Activated CD4-positive, alpha-beta T cell treated with anti-CD3 and anti-CD28 coated beads for 36 hours (primary cell): ENCODE measurements at regions not wholly inside any gene's neighbourhood (a gene's known extent, or its start where the extent isn't known, plus 50 kb on each side); places are given as distances from the start of the nearest gene placed in this dataset.
"Not testable (repeated sequence)": the region's sequence is repeated elsewhere in the genome, so short reads cannot be mapped to it uniquely, and the experiment has no call there.

ENCODE experiments used
- ATAC-seq: fragments of 200-7000 bp; cut with Tn5 transposase; one replicate; pipeline ENCODE4 v1.10.0; 2021; ENCODE audit warnings: mild to moderate bottlenecking, moderate library complexity
- CTCF ChIA-PET: fragments of 350-600 bp; sonication (Branson Sonifier 250); formaldehyde crosslinking; loops from one replicate; lab custom pipeline; 2021; ENCODE audit warnings: antibody characterized with exemption; lab: Charles Lee
- POLR2A ChIA-PET: fragments of 350-600 bp; sonication (Branson Sonifier 250); formaldehyde crosslinking; loops from one replicate; lab custom pipeline; 2021; ENCODE audit warnings: antibody characterized with exemption, inconsistent platforms; lab: Charles Lee
- DNase-seq: peaks from one replicate; pipeline ENCODE4 v3.0.0-alpha.2; 2020
- H3K27ac Mint-ChIP-seq: one replicate; pipeline ENCODE4 v1.8.0; 2021; ENCODE audit warnings: mixed read lengths
- H3K27me3 Mint-ChIP-seq: one replicate; pipeline ENCODE4 v1.8.0; 2021; ENCODE audit warnings: mixed read lengths
- H3K36me3 Mint-ChIP-seq: one replicate; pipeline ENCODE4 v1.8.0; 2021; ENCODE audit warnings: low read depth, mixed read lengths
- H3K4me1 Mint-ChIP-seq: one replicate; pipeline ENCODE4 v1.8.0; 2021; ENCODE audit warnings: mixed read lengths
- H3K4me3 Mint-ChIP-seq: one replicate; pipeline ENCODE4 v1.8.0; 2021; ENCODE audit warnings: mild to moderate bottlenecking, moderate library complexity, mixed read lengths
- H3K9me3 Mint-ChIP-seq: one replicate; pipeline ENCODE4 v1.8.0; 2021; ENCODE audit warnings: low read depth, mixed read lengths
- intact Hi-C, 2 experiments: fragments of 100-400 bp; cut with DNase I in 1 of 2; cut with micrococcal nuclease in 1 of 2; formaldehyde crosslinking; loops; one replicate each; pipeline versions ENCODE4 v1.14.2 to v1.15.1; 2022 to 2024; cut with DNase I, micrococcal nuclease

DNA sequence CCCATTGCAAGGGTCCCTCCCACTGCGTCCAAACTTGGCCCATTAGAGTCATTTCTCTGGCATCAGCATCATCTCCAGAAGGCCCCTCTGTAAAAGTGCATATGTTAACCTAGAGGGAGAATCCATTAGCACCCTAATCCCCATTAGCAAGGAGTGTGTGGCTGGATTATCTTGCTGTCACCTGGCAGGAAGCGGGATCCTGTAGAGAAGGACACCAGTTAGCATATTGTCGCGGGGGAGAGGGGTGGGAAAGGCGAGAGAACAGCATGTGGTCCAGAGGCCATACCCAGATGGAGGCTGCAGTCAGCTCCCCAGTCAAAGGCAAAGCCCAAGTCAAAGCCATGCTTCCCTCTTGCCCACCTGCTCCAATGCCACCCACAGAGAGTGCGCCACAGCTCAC is 64.0 kb downstream of the OLIG1 start:
- intact Hi-C loops, result loop anchor here (2.0 to 5.0 kb wide), 3 partner anchors 63 to 313 kb away; no protein-coding TSS in a partner anchor
- ATAC-seq, result no peak

DNA sequence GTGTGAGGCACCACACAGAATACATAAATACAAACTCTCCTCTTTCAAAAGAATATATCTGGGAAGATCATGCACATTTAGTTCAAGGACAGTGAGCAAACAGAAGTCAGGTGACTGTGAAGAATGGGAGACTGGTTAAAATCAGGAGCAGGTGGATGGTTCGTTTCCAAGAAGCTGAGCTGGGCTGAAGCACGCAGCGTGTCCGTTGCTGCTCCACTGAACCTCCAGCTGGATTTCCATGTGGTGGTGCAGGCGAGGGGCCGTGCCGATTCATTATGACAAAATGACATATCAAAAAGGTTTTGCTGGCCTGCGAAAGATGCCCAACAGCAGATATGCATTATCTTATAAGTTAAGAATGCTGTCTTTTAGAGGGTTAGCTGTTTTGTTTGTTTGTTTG is 66.0 kb downstream of the OLIG1 start:
- no peak for ATAC-seq
- CTCF ChIA-PET, result interaction anchor here (1.2 kb wide), 1 partner anchor 17 kb away, joined by 3 read pairs; no protein-coding TSS in a partner anchor
- Mint-ChIP-seq H3K27me3 (no peaks in the 10 kb centered on the region), H3K36me3 (no peaks in the 10 kb centered on the region), H3K4me3 (no peak overlapping the region), H3K9me3 (no peaks in the 10 kb centered on the region), H3K4me1 (no peaks in the 10 kb centered on the region), H3K27ac (no peak overlapping the region)
- intact Hi-C loops, result no loop called here
- no peak for DNase-seq
- POLR2A ChIA-PET, result no interaction called here

More for the DNA sequence above, 64.0 kb downstream of the OLIG1 start:
- ChIA-PET CTCF (no interaction called here), POLR2A (no interaction called here)
- Mint-ChIP-seq H3K27me3 (peaks cover 1% of the 10 kb centered on the region), H3K27ac (no peak overlapping the region), H3K4me1 (no peaks in the 10 kb centered on the region), H3K4me3 (no peak overlapping the region), H3K9me3 (no peaks in the 10 kb centered on the region), H3K36me3 (no peaks in the 10 kb centered on the region)
- DNase-seq, result no peak

DNA sequence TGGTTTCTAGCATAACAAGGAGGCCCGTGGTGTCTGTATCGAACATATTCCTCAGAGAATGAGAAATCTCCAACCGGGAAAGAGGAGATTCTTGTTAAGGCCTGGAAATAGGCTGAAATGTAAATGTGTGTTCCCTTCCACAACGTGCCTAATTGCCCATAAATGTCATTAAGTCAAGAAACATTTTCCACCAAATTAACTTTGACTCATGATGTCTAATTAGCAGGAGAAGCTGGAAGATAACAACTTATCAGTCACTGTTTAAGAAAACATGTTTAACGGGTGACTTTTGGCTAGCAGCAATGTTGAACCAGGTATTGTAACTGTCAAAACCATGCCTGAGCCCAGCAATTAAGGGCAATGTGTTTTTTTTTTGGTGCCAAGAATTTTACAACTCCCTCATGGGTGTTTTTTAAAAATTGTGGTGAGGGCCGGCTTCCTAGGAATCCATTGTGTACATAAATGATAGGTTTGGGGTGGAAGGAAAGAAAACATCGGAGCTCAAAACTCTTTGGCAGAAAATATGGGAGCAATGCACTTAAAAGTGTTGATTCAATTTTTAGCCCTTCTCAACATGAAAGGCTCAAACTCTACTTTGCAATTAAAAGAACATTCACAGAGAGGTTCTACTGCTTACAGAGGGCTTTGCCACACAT is 67.0 kb downstream of the OLIG1 start:
- H3K27me3 Mint-ChIP-seq, result no peaks in the 10 kb centered on the region
- no peaks in the 10 kb centered on the region for H3K9me3 Mint-ChIP-seq
- no peaks in the 10 kb centered on the region for H3K36me3 Mint-ChIP-seq
- intact Hi-C loops, result no loop called here
- no peak for ATAC-seq
- DNase-seq, result no peak
- CTCF ChIA-PET, result interaction anchor here (1.2 kb wide), 1 partner anchor 18 kb away, joined by 3 read pairs; no protein-coding TSS in a partner anchor
- H3K27ac Mint-ChIP-seq, result no peak overlapping the region
- H3K4me1 Mint-ChIP-seq, result no peaks in the 10 kb centered on the region
- no peak overlapping the region for H3K4me3 Mint-ChIP-seq
- POLR2A ChIA-PET, result no interaction called here

DNA sequence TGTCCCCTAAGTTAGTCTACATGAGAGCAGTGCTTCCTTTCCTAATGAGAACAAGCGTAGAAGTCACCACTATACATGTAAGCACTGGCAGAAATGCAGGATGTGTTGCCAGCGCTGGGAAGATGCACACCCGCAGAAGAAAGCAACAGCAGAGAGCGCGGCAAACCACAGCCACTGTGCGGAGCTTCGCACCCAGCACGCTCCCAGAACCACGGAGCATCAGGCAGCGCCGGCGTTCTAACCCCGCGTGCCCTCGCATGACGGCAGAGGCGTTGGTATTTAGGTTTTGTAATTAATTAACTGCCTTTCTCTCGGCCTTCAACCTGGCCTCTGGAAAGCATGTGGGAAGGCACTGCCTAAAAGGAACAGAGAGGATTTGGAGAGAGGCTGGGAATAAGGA is 69.1 kb downstream of the OLIG1 start:
- intact Hi-C loops, result no loop called here
- ATAC-seq (no peak), DNase-seq (no peak)
- Mint-ChIP-seq H3K4me3 (no peak overlapping the region), H3K27me3 (no peaks in the 10 kb centered on the region), H3K27ac (no peak overlapping the region), H3K4me1 (no peaks in the 10 kb centered on the region), H3K36me3 (no peaks in the 10 kb centered on the region), H3K9me3 (no peaks in the 10 kb centered on the region)
- ChIA-PET CTCF (no interaction called here), POLR2A (no interaction called here)

DNA sequence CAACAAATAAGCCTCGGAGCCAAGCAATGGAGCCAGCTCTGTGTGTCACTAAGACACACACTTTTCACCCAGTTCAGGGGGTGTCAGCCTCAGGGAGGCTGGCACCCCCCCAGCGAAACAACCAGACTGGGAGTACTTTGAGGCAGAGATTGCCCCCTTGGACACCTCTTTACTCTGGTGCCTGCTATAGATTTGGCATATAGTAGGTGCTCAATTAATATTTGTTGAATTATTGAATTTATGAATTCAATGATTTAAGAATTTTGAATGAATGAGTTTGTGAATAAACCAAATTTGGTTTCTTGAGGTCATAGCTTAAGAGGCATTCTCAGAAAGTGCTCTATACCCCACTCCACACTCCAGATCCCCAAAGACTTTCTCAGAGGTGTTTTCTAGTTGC is 70.3 kb downstream of the OLIG1 start:
- H3K27ac Mint-ChIP-seq, result no peak overlapping the region

DNA sequence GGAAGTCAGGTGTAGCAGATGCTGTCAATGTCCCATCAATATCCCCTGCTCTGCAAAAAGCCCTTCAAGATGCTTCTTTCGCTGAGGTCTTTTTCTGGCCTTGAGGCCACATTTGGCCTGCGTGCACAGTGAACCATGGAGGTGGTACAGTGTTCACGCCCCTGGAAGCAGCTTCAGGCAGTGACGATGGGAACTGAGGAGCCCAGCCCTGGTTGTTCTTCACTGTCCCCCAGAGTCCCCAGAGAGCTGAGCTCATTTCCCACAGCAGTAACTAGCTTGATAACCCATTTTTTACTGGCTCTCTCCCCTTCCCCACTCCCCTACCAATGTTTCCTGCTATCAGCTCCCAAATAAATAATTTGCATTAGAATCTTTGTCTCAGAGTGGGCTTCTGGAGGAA is 76.5 kb downstream of the OLIG1 start:
- Mint-ChIP-seq H3K27me3 (peaks cover 4% of the 10 kb centered on the region), H3K9me3 (no peaks in the 10 kb centered on the region), H3K27ac (no peak overlapping the region), H3K36me3 (no peaks in the 10 kb centered on the region), H3K4me1 (no peaks in the 10 kb centered on the region), H3K4me3 (no peak overlapping the region)
- POLR2A ChIA-PET, result no interaction called here
- DNase-seq, result no peak
- CTCF ChIA-PET, result interaction anchor here (0.6 to 2.0 kb wide), 3 partner anchors 11 to 1025 kb away, joined by 3 to 6 read pairs (median 4); no protein-coding TSS in a partner anchor
- intact Hi-C loops, result no loop called here
- no peak for ATAC-seq

More for the DNA sequence above, 70.3 kb downstream of the OLIG1 start:
- DNase-seq (no peak), ATAC-seq (no peak)
- Mint-ChIP-seq H3K36me3 (no peaks in the 10 kb centered on the region), H3K27me3 (no peaks in the 10 kb centered on the region), H3K9me3 (no peaks in the 10 kb centered on the region), H3K4me3 (no peak overlapping the region), H3K4me1 (no peaks in the 10 kb centered on the region)
- intact Hi-C loops, result no loop called here
- ChIA-PET CTCF (no interaction called here), POLR2A (no interaction called here)

DNA sequence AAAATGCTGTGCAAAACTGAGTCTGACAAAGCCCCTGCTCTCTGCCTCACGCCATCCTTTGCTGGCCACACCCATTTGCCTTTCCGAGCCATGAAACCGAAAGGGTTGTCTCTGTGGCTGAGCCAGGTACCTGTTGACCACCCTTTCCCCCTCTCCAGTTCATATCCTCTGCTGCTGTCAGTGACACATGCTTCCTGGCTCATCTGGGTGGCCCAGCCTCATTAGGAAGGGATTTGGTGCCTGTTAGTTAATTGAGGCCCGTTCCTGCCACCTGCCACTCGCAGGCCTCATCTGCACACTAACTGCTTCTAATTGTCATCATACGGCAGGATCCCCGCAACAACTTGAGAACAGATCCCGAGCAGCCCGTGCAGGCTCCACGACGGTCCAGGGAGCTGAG is 79.2 kb downstream of the OLIG1 start:
- ATAC-seq, result no peak
- Mint-ChIP-seq H3K9me3 (no peaks in the 10 kb centered on the region), H3K27ac (no peak overlapping the region), H3K27me3 (peaks cover 19% of the 10 kb centered on the region), H3K4me1 (peaks cover 7% of the 10 kb centered on the region), H3K4me3 (no peak overlapping the region), H3K36me3 (no peaks in the 10 kb centered on the region)
- POLR2A ChIA-PET, result no interaction called here
- no peak for DNase-seq
- CTCF ChIA-PET, result no interaction called here
- intact Hi-C loops, result no loop called here

DNA sequence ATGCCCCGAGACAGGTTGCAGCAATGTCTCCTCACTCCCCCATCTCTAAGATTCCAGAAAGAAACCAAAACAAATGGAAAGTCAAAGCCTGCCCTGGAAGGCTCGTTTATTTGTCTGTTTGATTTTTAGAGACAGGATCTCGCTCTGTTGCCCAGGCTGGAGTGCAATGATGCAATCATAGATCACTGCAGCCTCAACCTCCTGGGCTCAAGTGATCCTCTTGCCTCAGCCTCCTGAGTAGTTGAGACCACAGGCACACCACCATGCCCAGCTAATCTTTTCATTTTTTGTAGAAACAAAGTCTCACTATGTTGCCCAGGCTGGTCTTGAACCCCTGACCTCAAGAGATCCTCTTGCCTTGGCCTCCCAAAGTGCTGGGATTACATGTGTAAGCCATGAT is 78.8 kb upstream of the IFNAR2 start:
- H3K4me3 Mint-ChIP-seq, ATAC-seq, H3K36me3 Mint-ChIP-seq, DNase-seq, POLR2A ChIA-PET, H3K9me3 Mint-ChIP-seq, H3K27ac Mint-ChIP-seq, intact Hi-C loops, H3K4me1 Mint-ChIP-seq: not testable (repeated sequence)
- peaks cover 23% of the 10 kb centered on the region for H3K27me3 Mint-ChIP-seq
- CTCF ChIA-PET, result interaction anchor here (1.3 kb wide), 1 partner anchor 20 kb away, joined by 3 read pairs; no protein-coding TSS in a partner anchor

DNA sequence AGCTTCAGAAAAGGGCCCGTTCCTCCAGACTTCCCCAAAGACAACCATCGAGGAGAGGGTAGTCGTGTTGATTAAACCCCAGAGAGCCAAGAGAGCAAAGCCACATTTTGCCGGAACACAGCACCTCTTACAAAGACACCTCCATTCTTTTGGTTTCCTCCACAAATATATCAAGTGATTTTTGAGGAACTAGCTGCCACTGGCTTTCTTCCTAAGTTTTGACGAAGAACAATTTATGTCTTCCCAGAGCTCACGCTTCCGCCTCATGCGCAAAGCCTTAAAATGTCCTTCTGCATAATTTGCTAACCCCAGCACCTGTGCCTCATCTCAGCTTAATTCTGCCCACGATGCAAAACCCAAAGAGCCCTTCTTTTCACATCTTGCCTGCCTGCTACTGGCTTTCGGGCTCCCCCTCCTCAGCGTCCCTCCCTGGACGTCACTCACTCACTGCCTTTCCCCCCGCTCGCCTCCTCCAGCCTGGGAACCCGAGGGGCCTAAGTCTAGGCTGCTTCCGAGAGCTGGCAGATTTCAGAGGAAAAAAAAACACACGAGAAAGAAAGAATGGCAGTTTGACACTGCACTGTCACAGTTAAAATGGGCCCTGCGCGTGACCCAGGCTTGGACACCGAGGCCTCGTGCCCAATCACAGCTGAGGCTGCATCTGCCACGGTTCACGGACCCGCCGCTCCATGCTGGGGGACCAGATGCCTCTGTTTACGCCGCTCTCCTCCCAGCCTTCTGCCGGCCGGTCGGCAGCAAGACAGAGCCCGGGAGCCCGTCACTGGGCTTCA is 77.6 kb upstream of the IFNAR2 start:
- POLR2A ChIA-PET, result no interaction called here
- intact Hi-C loops, result no loop called here
- no peak overlapping the region for H3K27ac Mint-ChIP-seq
- peaks cover 26% of the 10 kb centered on the region for H3K27me3 Mint-ChIP-seq
- H3K4me1 Mint-ChIP-seq, result peaks cover 7% of the 10 kb centered on the region
- no peaks in the 10 kb centered on the region for H3K9me3 Mint-ChIP-seq
- no peak overlapping the region for H3K4me3 Mint-ChIP-seq
- no peaks in the 10 kb centered on the region for H3K36me3 Mint-ChIP-seq
- no peak for ATAC-seq
- DNase-seq, result no peak
- CTCF ChIA-PET, result interaction anchor here (1.2 to 1.3 kb wide), 2 partner anchors 9 to 19 kb away, joined by 3 to 4 read pairs; no protein-coding TSS in a partner anchor

DNA sequence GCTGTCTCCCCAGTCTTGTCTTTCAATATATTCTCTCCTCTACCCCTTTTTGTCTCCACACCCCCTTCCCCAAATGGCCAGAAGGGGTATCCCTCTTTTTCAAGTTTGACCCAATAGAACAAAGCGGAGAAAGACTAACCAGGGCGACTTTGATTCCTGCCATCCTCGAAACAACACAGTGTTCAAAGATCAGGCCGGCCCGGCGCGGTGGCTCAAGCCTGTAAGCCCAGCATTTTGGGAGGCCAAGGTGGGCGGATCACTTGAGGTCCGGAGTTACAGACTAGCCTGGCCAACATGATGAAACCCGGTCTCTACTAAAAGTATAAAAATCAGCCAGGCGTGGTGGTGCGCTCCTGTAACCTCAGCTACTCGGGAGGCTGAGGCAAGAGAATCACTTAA is 77.0 kb upstream of the IFNAR2 start:
- CTCF ChIA-PET, result no interaction called here
- no peak overlapping the region for H3K4me3 Mint-ChIP-seq
- H3K9me3 Mint-ChIP-seq, result no peaks in the 10 kb centered on the region
- intact Hi-C loops, result no loop called here
- peaks cover 29% of the 10 kb centered on the region for H3K27me3 Mint-ChIP-seq
- no peak overlapping the region for H3K27ac Mint-ChIP-seq
- no peaks in the 10 kb centered on the region for H3K36me3 Mint-ChIP-seq
- POLR2A ChIA-PET, result no interaction called here
- no peak for DNase-seq
- ATAC-seq, result no peak
- peaks cover 7% of the 10 kb centered on the region for H3K4me1 Mint-ChIP-seq

DNA sequence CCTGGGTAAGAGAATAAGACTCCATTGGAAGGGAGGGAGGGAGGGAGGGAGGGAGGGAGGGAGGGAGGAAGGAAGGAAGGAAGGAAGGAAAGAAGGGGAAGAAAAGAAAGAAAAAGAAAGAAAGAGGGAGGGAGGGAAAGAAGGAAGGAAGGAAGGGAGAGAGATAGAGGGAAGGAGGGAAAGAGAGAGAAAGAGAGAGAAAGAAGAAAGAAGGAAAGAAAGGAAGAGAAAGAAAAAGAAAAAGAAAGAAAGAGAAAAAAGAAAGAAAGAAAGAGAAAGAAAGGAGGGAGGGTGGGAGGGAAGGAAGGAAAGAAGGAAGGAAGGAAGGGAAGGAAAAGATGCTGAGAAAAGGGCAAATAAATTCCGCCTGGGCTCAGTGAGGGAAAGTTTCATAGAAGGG is 74.7 kb upstream of the IFNAR2 start:
- no peaks in the 10 kb centered on the region for H3K36me3 Mint-ChIP-seq
- DNase-seq (no peak), ATAC-seq (no peak)
- ChIA-PET CTCF (interaction anchor here (1.2 kb wide), 1 partner anchor 42 kb away, joined by 6 read pairs; no protein-coding TSS in a partner anchor), POLR2A (no interaction called here)
- peaks cover 7% of the 10 kb centered on the region for H3K4me1 Mint-ChIP-seq
- H3K27me3 Mint-ChIP-seq, result peaks cover 32% of the 10 kb centered on the region
- no peak overlapping the region for H3K27ac Mint-ChIP-seq
- intact Hi-C loops, result no loop called here
- no peak overlapping the region for H3K4me3 Mint-ChIP-seq
- peaks cover 9% of the 10 kb centered on the region for H3K9me3 Mint-ChIP-seq

DNA sequence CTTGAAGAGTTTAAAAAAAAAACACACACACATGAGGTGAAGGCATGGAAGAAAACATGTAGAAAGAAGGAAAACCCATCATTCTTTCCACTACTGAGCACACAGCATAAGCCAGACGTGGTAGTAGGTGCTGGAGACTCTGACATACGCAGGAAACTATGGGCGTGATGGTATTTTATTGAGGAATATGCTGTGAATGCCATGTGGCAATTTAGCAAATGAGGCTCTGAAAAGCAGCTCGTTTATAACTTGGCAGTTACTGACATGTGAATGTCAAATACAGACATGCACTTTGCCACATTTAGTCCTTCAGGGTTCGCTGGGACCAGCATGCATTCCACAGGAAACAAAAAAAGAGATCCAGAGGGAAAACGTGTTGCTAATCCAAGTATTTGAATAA is 74.3 kb upstream of the IFNAR2 start:
- Mint-ChIP-seq H3K36me3 (no peaks in the 10 kb centered on the region), H3K27ac (no peak overlapping the region), H3K4me1 (peaks cover 7% of the 10 kb centered on the region), H3K27me3 (peaks cover 32% of the 10 kb centered on the region), H3K4me3 (no peak overlapping the region), H3K9me3 (peaks cover 9% of the 10 kb centered on the region)
- DNase-seq (no peak), ATAC-seq (no peak)
- intact Hi-C loops, result no loop called here
- ChIA-PET CTCF (interaction anchor here (1.2 kb wide), 2 partner anchors 28 to 42 kb away, joined by 4 to 6 read pairs; no protein-coding TSS in a partner anchor), POLR2A (no interaction called here)
